Posterior vena cava (tissue), 2 donors: ENCODE measurements at regions not wholly inside any gene's neighbourhood (a gene's known extent, or its start where the extent isn't known, plus 50 kb on each side); places are given as distances from the start of the nearest gene placed in this dataset.

Experiments used
- DNase-seq: peaks from one replicate; pipeline ENCODE4 v3.0.0-alpha.2; 2020; ENCODE audit warnings: low spot score
- intact Hi-C, 2 donors: fragments of 100-400 bp; cut with DNase I; formaldehyde crosslinking; loops; one replicate each; pipeline versions ENCODE4 v1.14.1 to v1.14.2; 2022 to 2023
- donor health status: DM: yes; HTN: yes; CAD: no.
- donor health status: DM: yes; HTN: yes; CAD: no.

DNA sequence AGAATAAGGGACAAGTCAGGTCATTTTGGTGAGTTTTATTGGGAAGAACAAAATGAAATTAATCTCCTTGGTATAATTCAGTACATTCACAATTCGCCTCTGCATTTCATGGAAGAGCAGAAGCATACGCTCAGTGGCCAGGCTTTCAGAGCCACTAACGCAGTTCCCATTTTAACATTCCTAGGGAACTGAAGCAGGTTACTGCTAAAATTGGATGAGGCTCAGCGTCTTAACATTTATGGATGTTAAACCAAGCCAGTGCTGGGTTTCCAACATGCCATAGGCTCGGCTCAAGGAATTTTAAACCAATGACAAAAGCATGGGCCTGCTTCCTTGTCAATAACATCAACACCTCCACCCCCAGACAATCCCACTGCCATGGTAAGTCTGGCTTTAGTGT lies 172.7 kb upstream of the PRICKLE2 start:
- no peak for DNase-seq
- intact Hi-C loops: loop anchor here in 1 of 2 donors (5.0 kb wide), 1 partner anchor 371 kb away; no protein-coding TSS in a partner anchor

DNA sequence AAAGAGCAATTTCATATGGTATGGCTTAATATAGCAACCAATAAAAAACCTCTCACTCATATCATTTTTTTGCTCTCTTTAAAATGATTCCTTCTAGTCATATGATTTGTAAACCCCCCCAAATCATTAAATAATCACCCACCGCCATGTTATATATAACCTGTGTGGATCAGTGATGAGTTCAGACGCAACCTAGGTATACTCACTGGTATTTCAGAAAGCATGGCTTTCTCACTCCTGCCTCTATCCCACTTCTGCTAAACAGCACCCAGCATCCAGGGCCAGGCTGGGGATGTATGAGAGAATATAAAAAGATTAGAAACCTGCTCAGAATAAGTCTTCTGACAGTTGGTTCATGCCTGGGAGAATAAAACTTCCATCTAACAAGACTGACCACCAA lies 172.3 kb upstream of the PRICKLE2 start:
- DNase-seq: no peak
- intact Hi-C loops: loop anchor here in 1 of 2 donors (5.0 kb wide), 1 partner anchor 370 kb away; no protein-coding TSS in a partner anchor

DNA sequence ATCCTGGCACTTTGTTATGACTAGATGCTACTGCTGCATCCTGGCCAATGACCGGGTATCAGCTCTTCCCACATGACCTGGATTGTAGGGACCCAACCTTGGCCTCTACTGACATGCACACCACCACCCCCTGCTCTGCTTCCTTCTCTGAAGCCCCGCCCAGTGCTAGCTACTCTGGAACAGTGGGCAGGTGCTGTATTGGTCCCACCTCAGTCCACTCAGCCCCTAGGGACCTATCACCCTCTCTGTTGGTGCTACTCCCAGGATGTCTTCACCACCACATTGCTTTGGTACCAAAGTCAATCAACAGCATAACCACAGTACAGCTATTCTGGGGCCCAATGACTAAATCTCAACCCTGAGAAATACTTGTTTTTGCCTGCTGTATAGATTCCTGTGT lies 170.2 kb upstream of the PRICKLE2 start:
- intact Hi-C loops: loop anchor here in 1 of 2 donors (5.0 kb wide), 1 partner anchor 368 kb away; no protein-coding TSS in a partner anchor
- no peak for DNase-seq

DNA sequence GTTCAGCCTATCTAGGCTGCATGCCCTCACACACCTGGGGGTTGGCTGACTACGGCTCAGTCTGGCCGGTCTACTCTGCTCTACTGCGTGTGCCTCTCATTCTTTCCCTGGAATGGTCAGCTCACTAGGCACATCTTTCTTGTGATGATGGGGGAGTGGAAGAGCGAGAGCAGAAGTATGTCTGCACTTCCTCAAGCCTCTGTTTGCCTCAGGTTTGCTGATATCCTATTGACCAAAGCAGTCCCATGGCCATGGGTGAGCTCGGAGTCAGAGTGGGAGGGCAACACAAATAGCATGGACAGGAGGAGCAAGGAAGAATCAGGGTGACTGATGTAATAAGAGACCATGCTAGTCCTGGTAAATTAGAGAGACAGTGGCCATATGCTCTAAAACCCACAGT lies 167.9 kb upstream of the PRICKLE2 start:
- DNase-seq: no peak
- intact Hi-C loops: no loop called here

DNA sequence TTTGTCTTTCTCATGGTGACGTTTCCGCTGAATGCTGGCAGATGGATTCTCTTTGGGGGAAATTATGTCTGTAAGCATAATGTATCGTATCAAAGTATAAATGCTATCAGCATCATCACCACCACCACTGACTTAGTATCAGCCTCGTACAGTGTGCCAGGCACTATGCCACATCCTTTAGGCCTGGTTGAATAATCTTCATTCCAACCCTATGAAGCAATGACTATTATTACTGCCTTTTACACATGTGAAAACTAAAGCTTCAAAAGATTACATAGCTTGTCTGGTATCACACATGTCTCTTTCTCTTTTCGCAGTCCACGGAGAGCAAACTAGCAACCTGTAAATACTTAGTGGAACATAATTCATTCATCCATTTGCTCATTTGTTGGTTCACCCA lies 166.7 kb upstream of the PRICKLE2 start:
- intact Hi-C loops: no loop called here
- DNase-seq: no peak

DNA sequence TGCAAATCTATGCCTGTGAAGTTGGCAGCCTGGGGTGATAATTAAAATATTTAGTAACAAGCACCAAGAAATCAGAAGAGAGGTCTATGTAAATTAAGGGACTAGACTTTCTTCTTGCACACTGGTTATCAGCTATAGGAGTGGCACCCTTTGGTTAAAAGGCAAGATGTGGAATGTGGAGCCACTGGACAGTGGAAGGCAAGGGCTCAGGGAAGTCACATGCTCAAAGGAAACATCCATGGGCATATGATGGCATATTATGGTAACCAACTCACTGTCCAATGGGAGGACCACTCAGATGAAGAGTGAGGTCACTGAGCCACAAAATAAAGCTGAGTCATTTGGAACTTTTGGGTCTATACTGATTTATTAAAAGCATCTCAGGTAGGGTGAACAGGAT lies 165.6 kb upstream of the PRICKLE2 start:
- intact Hi-C loops: no loop called here
- DNase-seq: no peak

DNA sequence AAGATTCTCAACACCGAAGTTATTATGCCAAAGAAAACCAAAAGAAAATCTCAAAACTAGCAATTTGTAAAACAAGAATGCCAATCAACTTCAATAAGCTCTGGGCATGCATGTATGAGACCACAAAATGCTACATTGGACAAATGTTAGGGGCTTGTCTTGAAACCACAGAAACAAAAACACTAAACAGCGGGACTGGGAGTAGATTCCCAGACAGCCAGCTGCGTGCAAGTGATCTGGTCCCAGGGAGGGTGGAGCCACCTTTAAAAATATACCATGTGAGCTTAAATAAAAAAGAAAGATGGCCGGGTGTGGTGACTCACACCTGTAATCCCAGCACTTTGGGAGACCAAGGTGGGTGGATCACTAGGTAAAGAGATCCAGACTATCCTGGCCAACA lies 163.6 kb upstream of the PRICKLE2 start:
- intact Hi-C loops: loop anchor here in 1 of 2 donors (2.0 kb wide), 1 partner anchor 32 kb away; no protein-coding TSS in a partner anchor
- DNase-seq: no peak

DNA sequence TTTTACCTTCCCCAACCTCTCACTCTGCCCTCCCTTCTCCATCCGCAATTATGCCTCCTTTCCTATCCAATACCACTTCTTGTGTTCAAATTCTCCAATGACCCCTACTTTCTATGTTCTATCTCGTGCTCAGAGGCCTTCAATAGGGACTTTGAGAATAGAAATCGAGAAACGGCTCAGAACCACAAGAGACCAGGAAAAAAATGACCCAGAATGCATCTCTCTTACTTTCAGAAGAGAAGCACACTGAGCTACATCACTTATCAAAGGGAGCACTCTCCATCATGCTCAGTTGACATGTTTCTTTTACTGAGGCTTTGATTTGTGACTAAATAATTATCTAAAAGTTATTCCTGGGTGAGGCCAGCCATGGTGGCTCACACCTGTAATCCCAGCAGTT lies 162.4 kb upstream of the PRICKLE2 start:
- no peak for DNase-seq
- intact Hi-C loops: loop anchor here in 1 of 2 donors (2.0 kb wide), 1 partner anchor 31 kb away; no protein-coding TSS in a partner anchor

DNA sequence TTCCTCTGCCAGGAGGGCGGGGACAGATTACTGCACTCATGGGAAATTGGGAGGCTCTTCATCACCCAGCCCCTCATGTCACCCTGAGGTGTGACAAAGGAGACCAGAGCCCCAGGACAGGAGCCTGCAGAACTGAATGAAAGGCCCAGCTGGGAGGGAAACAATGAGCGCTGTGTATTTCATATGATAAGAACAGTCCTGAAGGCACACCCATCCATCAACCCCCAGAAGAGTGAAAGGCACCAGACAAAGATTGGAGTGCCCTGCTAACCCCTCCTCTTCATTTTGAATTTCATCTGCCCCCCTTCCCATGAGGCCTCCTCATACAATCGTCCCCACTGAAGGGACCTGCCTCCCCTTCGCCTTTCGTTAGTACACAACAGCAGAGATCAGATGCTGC lies 160.0 kb upstream of the PRICKLE2 start:
- DNase-seq: no peak
- intact Hi-C loops: no loop called here

DNA sequence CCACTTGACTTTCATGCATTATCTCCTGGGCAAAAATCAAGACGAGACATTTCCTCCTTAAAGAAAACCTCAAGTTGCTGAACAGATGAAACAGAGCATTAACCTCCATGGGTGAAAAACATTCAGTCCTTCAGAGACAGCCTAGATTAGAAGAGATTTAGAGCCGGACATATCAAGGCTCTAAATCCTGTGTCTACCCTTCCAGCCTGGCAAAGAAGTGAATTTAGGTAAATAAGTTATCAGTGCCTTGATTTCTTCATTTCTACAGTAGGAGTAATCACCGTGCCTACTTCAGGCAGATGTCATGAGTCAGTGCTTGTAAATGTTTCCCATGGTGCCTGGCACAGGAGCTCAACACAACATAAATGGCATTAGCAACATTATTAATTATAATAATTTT lies 159.3 kb upstream of the PRICKLE2 start:
- intact Hi-C loops: no loop called here
- DNase-seq: no peak

DNA sequence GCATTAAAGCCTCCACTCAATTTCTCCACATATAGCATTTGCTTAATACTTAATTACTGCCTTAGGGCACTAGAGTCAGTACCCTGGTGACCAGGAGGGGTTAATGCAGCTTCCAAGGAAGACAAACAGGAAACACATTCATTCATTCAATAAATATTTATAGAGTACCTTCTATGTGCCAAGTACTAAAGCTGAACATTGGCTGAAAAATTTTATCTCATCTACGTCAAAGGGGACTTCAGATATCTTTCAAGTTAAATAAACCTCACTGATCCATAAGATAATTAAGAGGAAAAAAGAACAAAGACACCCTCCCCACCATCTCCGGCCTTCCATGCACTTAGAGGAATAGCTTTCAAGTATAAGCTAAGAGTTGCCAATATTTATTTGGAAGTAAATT lies 156.9 kb upstream of the PRICKLE2 start:
- no peak for DNase-seq
- intact Hi-C loops: no loop called here

DNA sequence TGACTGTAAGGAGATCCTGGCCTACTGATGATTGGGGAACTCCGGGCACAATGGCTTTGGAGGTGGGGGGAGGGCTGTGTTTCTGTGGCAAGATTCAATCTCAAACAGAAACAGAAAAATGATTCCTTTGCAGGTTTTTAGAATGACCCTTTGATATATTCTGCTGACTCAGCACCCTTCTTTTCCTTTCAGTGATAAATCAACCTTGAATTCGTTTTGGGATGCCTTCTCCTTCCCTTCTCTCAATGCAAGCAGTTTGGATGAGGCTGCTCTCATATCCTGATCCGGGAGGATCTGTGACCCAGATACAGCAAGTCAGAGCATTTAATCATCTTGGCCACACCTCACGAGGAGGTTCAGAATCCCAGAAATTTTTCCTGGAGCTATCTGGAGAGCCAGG lies 156.1 kb upstream of the PRICKLE2 start:
- no peak for DNase-seq

DNA sequence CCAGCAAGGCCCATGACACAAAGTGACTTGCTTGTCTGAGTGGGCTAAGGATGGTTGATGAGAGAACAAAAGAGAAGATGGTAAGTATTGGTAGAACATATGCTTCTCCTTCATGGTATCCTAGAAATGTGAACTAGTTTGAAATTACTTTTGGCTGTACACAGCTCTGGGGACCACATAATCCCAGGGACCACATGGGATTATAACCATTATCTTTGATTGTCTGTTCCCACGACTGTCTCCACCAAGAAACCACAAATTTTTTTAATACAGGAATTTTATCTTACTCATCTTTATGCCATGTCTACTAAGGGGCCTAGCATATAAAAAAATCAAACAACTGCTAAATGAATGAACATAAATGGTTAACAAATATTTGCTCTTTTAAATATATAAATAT lies 155.3 kb upstream of the PRICKLE2 start:
- DNase-seq: no peak
- intact Hi-C loops: no loop called here

More for the DNA sequence above, 156.1 kb upstream of the PRICKLE2 start:
- intact Hi-C loops: no loop called here

DNA sequence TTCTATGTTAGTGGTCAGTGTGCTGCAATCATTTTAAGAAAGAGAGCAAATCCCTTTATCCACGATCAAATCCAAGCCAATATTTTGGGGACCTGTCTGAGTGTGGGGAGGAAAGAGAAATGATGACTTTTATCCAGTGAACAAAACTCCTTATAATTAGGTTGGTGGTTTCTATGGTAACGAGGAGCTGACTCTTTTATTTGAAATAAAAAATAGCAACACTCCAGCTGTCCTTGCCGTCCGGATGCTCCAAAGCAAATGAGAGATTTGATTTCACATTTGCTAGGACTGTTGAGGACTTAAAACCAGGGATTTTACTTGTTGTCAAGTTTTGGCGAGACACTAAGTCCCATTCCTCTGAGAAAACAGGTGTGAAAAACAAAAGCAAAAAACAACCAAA lies 154.0 kb upstream of the PRICKLE2 start:
- intact Hi-C loops: no loop called here
- no peak for DNase-seq

DNA sequence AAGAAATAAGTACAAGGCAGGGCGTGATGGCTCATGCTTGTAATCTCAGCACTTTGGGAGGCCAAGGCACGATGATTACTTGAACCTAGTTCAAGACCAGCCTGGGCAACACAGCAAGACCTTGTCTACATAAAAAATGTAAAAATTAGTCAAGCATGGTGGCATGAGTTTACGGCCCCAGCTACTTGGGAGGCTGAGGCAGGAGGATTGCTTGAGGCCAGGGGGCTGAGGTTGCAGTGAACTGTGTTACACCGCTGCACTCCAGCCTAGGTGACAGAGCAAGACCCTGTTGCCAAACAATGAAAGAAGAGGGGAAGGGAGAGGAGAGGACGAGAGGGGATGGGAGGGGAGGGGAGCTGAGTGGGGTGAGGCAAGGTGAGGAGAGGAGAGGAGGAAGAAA lies 152.7 kb upstream of the PRICKLE2 start:
- DNase-seq: no peak
- intact Hi-C loops: no loop called here

DNA sequence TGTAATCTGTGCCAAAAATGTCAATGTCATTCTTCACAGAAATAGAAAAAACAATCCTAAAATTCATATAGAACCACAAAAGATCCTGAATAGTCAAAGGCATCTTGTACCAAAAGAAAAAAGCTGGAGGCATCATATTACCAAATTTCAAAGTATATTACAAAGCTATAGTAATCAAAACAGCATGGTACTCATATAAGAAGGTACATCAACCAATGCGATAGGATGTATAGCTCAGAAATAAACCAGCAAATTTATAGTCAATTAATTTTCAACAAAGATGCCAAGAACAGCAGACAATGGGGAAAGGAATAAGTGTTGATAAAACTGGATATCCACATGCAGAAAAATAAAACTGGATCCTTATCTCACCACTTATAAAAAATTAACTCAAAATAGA lies 150.5 kb upstream of the PRICKLE2 start:
- DNase-seq: no peak
- intact Hi-C loops: no loop called here

DNA sequence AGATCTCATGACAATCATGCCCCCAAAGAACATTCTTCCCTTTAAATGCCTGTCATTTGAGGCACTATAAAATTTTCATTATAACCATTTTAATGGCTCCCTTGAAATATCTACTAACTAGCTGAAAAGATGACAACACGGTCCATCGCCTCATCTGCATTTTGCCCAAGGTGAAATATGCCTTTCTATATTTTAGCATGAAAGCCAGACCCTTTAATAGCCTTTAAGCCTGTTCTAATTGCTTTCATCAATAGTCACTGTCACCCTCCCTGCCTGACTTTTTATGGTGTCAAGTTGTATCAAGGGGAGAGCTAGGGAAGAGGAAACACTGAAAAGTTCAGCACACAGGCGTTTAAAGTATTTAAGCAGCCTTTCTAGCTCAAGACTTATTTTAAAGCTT lies 144.1 kb upstream of the PRICKLE2 start:
- no peak for DNase-seq

DNA sequence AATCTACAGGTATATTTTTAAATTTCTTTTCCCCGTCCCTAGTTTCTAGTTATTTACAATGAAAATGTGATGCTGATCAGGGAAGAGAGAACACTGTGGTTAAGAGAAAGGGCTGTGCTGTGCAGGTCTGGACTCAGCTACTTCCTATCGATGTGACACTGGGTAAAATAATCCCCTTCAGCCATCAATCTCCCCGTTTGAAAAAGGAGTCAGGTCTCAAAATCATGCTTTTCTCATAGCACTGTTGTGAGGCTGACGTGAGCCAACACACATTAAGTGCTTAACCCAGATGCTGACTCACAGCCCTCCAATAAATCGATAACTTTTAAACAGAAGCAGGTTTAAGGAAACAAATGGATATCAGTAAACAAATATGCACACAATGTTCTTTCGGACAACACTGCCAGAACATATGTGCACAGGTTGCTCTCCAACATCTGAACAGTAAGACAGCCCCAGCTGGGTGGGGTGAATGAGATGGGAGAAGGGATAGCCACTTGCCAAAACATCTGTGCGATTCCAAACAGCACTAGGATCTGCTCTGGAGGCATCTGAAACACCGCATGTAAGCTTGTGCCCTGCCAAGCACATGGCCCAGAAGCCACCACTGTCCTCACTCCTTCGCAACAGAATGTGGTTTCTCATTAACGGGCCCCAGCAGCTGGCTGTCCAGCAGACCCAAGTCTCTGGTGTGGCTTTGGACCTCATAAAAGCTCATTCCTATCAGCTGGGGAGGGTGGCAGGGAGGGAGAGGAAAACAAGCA lies 143.2 kb upstream of the PRICKLE2 start:
- intact Hi-C loops: no loop called here
- no peak for DNase-seq

More for the DNA sequence above, 144.1 kb upstream of the PRICKLE2 start:
- intact Hi-C loops: no loop called here

DNA sequence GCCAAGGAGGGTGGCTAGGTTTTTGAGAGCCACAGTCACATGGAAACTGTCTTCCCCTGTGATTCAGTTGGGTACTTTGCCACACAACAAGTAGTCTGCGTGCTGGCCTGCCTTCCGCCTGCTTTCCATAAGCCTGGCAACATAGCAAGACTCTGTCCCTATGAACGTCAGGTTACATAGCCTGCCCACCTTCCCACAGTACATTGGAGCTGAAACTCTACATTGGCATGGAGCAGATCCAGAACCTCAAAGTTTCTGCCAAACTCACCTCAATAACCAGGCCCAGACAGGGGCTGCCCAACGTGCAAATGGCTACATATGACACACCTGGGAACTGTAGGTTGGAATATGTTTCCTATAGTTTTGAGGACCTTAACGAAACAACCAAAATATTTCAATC lies 140.6 kb upstream of the PRICKLE2 start:
- intact Hi-C loops: no loop called here
- no peak for DNase-seq

DNA sequence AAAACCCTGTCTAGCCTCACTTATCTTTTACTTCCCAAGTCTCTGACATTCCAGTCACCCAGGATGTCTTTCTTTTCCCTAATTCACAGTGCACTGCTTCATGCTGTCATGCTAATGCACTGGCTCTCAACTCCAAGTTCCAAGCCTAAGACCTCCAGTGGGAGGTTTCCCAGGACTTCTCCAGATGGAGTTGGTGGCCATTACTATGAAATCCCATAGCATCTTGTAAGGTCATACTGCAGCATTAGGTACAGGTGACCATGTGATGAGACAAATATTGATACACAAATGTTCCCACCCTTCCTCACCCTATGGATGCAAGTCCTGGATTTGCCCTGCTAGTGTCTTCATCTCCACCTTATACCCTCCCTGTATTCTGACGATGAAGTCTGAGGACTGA lies 138.6 kb upstream of the PRICKLE2 start:
- intact Hi-C loops: no loop called here
- no peak for DNase-seq

DNA sequence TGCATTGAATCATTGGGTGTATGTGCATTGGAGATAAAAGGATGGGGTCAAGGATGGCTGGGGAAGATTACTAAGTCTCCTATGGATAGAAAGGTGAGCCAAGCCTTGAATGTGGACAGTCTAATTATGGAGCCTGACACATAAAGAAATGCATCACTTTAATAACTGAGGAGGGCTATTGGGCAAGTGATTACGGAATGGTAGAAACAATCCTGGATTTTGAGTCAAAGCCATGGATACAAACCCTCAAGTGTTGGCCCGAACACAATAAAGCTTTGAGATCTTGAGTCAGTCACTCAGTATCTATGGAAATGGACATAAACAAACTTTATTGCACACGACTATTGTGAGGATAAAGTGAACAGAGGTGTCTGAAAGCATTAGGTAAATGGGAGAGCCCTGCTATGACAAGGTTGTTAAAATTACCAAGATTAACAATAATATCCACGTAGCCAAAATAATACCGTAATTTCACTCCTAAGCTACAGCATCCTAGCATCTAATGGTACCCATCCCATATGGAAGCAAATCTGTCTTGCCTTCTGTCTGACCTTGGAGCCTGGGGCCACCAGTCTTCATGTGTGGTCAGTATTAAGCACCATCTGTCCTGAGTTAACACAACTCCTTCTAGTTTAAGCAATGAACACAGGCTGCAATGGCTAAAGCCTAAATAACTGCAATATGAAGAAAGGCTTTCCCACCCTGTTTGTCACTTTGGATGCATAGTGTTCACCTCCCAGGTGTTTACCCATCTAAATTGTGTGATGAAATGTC lies 136.9 kb upstream of the PRICKLE2 start:
- intact Hi-C loops: no loop called here
- no peak for DNase-seq
